HepG2 (cell line): ENCODE measurements at regions not wholly inside any gene's neighbourhood (a gene's known extent, or its start where the extent isn't known, plus 50 kb on each side); places are given as distances from the start of the nearest gene placed in this dataset.

ENCODE experiments used
- ATAC-seq: fragments of 200-7000 bp; cut with Tn5 transposase; 3 replicates; pipeline ENCODE4 v1.9.1; 2020; ENCODE audit warnings: mild to moderate bottlenecking, moderate library complexity
- BruUV-seq: library from RNA; stranded (reverse); fragments of 400-500 nt; replicated peaks from 2 replicates; lab custom pipeline; 2021; lab: Mats Ljungman, UMichigan
- CTCF ChIA-PET: fragments of 300-600 bp; formaldehyde crosslinking; extraction: SDS; loops from one replicate; lab custom pipeline; 2021; ENCODE audit warnings: low total read pairs, inconsistent platforms, low intra/inter-chr PET ratio; lab: Yijun Ruan, JAX
- POLR2A ChIA-PET: fragments of 350-600 bp; sonication (Branson Sonifier 250); formaldehyde crosslinking; loops from one replicate; lab custom pipeline; 2020; ENCODE audit warnings: antibody characterized with exemption, inconsistent platforms; lab: Yijun Ruan, JAX
- DNase-seq: peaks from one replicate; pipeline ENCODE4 v3.0.0-alpha.2; 2015; ENCODE audit warnings: low spot score
- FAIRE-seq: peaks from 3 replicates; lab custom pipeline; 2011; peaks lifted over from hg19 to GRCh38; lab: Jason Lieb, UNC
- H2AFZ ChIP-seq: one replicate; pipeline ENCODE4 v1.6.1; 2011; ENCODE audit warnings: low read length, inconsistent platforms
- H3K27ac ChIP-seq: fragments of 300-600 bp; 3 replicates; pipeline ENCODE4 v1.8.0; 2011; ENCODE audit warnings: mixed run types, mild to moderate bottlenecking, mixed read lengths, low read length, inconsistent platforms; ENCODE audit not compliant: insufficient read depth; ENCODE audit errors: extremely low read length
- H3K27me3 ChIP-seq, 2 experiments: fragments of 200-600 bp in 1 of 2; 2 replicates in 1 of 2; 3 replicates in 1 of 2; pipeline versions ENCODE4 v1.6.0 to v1.8.0; 2011; ENCODE audit warnings: low read length in 2 of 2, mild to moderate bottlenecking in 2 of 2, moderate library complexity in 2 of 2, inconsistent platforms in 1 of 2; ENCODE audit not compliant: insufficient read depth in 2 of 2, control insufficient read depth in 1 of 2
- H3K36me3 ChIP-seq, 2 experiments: fragments of 200-600 bp in 1 of 2; replicated peaks in 1 of 2; 2 replicates in 1 of 2; 3 replicates in 1 of 2; pipeline versions ENCODE4 v1.5.1 to v1.8.0; 2011; ENCODE audit warnings: low read length in 2 of 2, inconsistent platforms in 1 of 2; ENCODE audit not compliant: insufficient read depth in 2 of 2, control insufficient read depth in 1 of 2
- H3K4me1 ChIP-seq: 2 replicates; pipeline ENCODE4 v1.5.1; 2012; ENCODE audit warnings: low read length, inconsistent platforms; ENCODE audit not compliant: insufficient read depth
- H3K4me2 ChIP-seq: 2 replicates; pipeline ENCODE4 v1.6.0; 2011; ENCODE audit warnings: low read depth, low read length, inconsistent platforms
- H3K4me3 ChIP-seq, 3 experiments: fragments of 200-600 bp in 1 of 3; sonication (generic), shearing (Covaris generic) in 1 of 3; replicated peaks in 1 of 3; 2 replicates each; pipeline ENCODE4 v1.5.1; 2011 to 2016; ENCODE audit warnings: low read length in 3 of 3, inconsistent platforms in 2 of 3, low read depth in 2 of 3, mild to moderate bottlenecking in 2 of 3, control low read depth in 1 of 3, mixed read lengths in 1 of 3; ENCODE audit not compliant: insufficient read depth in 1 of 3
- H3K79me2 ChIP-seq: one replicate; pipeline ENCODE4 v1.6.1; 2011; ENCODE audit warnings: low read length, inconsistent platforms; ENCODE audit not compliant: insufficient read depth
- H3K9ac ChIP-seq: 2 replicates; pipeline ENCODE4 v1.6.0; 2011; ENCODE audit warnings: mild to moderate bottlenecking, low read depth, low read length, inconsistent platforms; ENCODE audit not compliant: insufficient read depth
- H3K9me3 ChIP-seq: 2 replicates; pipeline ENCODE4 v1.5.1; 2012; ENCODE audit warnings: mild to moderate bottlenecking, low read length
- H4K20me1 ChIP-seq: 2 replicates; pipeline ENCODE4 v1.6.0; 2011; ENCODE audit warnings: inconsistent platforms, mild to moderate bottlenecking, low read length, moderate library complexity; ENCODE audit not compliant: insufficient read depth
- EZH2 ChIP-seq: conservative IDR thresholded peaks from 2 replicates; pipeline ENCODE4 v1.6.1; 2012; ENCODE audit warnings: mild to moderate bottlenecking, low read depth, low read length, moderate library complexity
- MAFF ChIP-seq: IDR thresholded peaks from 2 replicates; pipeline ENCODE4 v1.6.1; 2011; ENCODE audit warnings: low read depth, low read length, improper control_type of control experiment
- MAFK ChIP-seq, 2 experiments: IDR thresholded peaks in 1 of 2; conservative IDR thresholded peaks in 1 of 2; 2 replicates each; pipeline ENCODE4 v1.6.1; 2011; ENCODE audit warnings: improper control_type of control experiment in 2 of 2, low read length in 2 of 2
- PAX8 ChIP-seq: sonication (generic); formaldehyde crosslinking; IDR thresholded peaks from 2 replicates; pipeline ENCODE4 v1.8.0; 2022; ENCODE audit warnings: mild to moderate bottlenecking, missing genetic modification reagents, borderline replicate concordance
- SIN3B ChIP-seq: fragments of 150-350 bp; IDR thresholded peaks from 2 replicates; pipeline ENCODE4 v1.6.1; 2014; ENCODE audit warnings: low read length
- SNRNP70 ChIP-seq: fragments of 200-400 bp; formaldehyde crosslinking; IDR thresholded peaks from 2 replicates; pipeline ENCODE4 v1.6.1; 2017; ENCODE audit warnings: mild to moderate bottlenecking, low read depth, low read length, moderate library complexity
- WGBS: methylation state at CpG from one replicate; pipeline ENCODE4 v1.1.6; 2017; ENCODE audit warnings: low lambda C conversion rate; 5-methylcytosine and 5-hydroxymethylcytosine counted together
- in situ Hi-C: cut with HindIII; loops from 2 replicates; pipeline ENCODE4 v1.10.0; 2017; ENCODE audit warnings: low pct_unique_long_range_greater_than_20kb; ENCODE audit not compliant: extremely low pct_ligation_motif_present
- intact Hi-C: fragments of 100-400 bp; cut with micrococcal nuclease; formaldehyde crosslinking; loops from one replicate; pipeline ENCODE4 v1.10.0; 2022; ENCODE audit not compliant: unreplicated experiment

- no peaks in the 10 kb centered on the region for H3K36me3 ChIP-seq
- no peaks in the 10 kb centered on the region for H3K4me1 ChIP-seq
- ATAC-seq (no peak), FAIRE-seq (no peak), DNase-seq (no peak)
- no peaks in the 10 kb centered on the region for H3K9me3 ChIP-seq
- H3K9ac ChIP-seq, result no peak overlapping the region
- ChIA-PET CTCF (no interaction called here), POLR2A (no interaction called here)
- H3K79me2 ChIP-seq, result no peaks in the 10 kb centered on the region
- no TSS peak for BruUV-seq
- in situ Hi-C loops, result no loop called here
- H4K20me1 ChIP-seq, result no peaks in the 10 kb centered on the region
- no peak overlapping the region for H3K4me2 ChIP-seq
- under 1% methylated on average over 4 of the region's 4 CpGs for WGBS
- intact Hi-C loops, result no loop called here
- H3K27me3 ChIP-seq, result peaks cover 0 to 3% of the 10 kb centered on the region in 2 experiments; a peak in 3 of 5 replicates
- no peak overlapping the region for H3K27ac ChIP-seq
- H2AFZ ChIP-seq, result no peak overlapping the region
- no peak overlapping the region for H3K4me3 ChIP-seq
- TF ChIP-seq SIN3B, result no peak
Observed at GRCh38 chr18:73752546-73752945, 395.1 kb downstream of the FBXO15 start.

- no TSS peak for BruUV-seq
- FAIRE-seq (no peak), ATAC-seq (no peak), DNase-seq (no peak)
- intact Hi-C loops, result no loop called here
- Histone ChIP-seq H3K4me2 (no peak overlapping the region), H3K27ac (no peak overlapping the region), H3K9me3 (no peaks in the 10 kb centered on the region), H3K36me3 (no peaks in the 10 kb centered on the region), H2AFZ (no peak overlapping the region), H3K4me3 (no peak overlapping the region), H4K20me1 (no peaks in the 10 kb centered on the region), H3K79me2 (no peaks in the 10 kb centered on the region), H3K27me3 (no peaks in the 10 kb centered on the region; a peak in 1 of 5 replicates), H3K9ac (no peak overlapping the region), H3K4me1 (no peaks in the 10 kb centered on the region)
- WGBS, result 55% methylated on average over 5 of the region's 5 CpGs
- in situ Hi-C loops, result no loop called here
- POLR2A ChIA-PET, result no interaction called here
- no peak for TF ChIP-seq PAX8 (CRISPR knock-in tag)
- peak in 1 of 2 experiments; percentile 68; a peak in 3 of 4 replicates for TF ChIP-seq MAFK (conservative IDR thresholded peaks at IDR 0.05 in 1 of 2, IDR thresholded peaks at IDR 0.05 in 1 of 2; ENCODE audit: low read length in 2 of 2)
- TF ChIP-seq MAFF, result peak; percentile 45
- no peak for TF ChIP-seq SNRNP70
- no peak for TF ChIP-seq EZH2
- CTCF ChIA-PET, result no interaction called here
Observed at GRCh38 chr18:73750052-73750451, 397.6 kb downstream of the FBXO15 start.
